ENCODE measurements at regions not wholly inside any gene's neighbourhood (a gene's known extent, or its start where the extent isn't known, plus 50 kb on each side); places are given as distances from the start of the nearest gene placed in this dataset.

GRCh38 chr5:115683081-115683480 is 57.2 kb upstream of the TMED7 start:
- TF ChIP-seq POLR2A (IDR thresholded peaks at IDR 0.05) (no peak), POLR2AphosphoS5 (IDR thresholded peaks at IDR 0.05) (no peak)
